Lung microvascular endothelial cell (primary cell): ENCODE measurements at regions not wholly inside any gene's neighbourhood (a gene's known extent, or its start where the extent isn't known, plus 50 kb on each side); places are given as distances from the start of the nearest gene placed in this dataset.

Source experiments
- DNase-seq, 2 donors: peaks; one replicate each; pipeline versions ENCODE4 v3.0.0 to v3.0.0-alpha.2; 2010; ENCODE audit warnings: low read depth in 2 of 2

DNA sequence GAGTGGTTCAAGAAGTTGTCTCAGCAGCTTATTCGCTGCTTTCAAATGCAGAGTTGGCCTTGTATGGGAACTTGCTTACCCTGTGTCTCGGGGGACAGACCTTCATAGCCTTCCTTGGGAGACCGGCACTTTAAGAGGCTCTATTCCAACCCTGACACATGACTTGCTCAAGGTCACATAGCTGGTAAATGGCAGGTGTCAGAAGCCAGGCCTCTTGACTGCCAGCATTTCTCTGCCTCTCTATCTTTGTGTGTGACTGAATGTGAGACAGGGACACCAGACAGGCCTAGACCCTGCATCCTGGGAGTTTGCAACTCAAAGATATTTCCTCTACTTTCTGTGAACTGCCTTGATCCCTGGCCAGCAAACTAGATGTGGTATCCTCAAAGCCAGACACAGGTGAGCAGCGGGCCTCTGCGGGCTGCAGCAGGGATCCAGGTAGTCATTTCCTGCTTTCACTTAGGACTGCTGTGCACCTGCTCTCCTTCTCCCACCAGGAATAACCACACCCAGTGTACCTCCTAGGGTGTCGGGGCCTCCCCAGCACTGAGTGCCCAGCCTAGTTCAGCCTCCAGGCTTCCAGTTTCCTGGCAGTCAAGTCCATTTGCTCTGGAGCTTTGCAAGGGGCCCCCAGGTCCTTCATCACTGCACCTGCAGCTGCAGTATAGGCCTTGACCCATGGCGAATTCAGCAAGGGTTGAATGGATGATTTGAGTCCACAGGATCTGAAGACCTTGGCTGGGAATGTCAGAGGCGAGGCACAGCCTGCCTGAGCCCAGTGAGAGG, 116.6 kb upstream of the TNRC6C start:
- DNase-seq = no peak

DNA sequence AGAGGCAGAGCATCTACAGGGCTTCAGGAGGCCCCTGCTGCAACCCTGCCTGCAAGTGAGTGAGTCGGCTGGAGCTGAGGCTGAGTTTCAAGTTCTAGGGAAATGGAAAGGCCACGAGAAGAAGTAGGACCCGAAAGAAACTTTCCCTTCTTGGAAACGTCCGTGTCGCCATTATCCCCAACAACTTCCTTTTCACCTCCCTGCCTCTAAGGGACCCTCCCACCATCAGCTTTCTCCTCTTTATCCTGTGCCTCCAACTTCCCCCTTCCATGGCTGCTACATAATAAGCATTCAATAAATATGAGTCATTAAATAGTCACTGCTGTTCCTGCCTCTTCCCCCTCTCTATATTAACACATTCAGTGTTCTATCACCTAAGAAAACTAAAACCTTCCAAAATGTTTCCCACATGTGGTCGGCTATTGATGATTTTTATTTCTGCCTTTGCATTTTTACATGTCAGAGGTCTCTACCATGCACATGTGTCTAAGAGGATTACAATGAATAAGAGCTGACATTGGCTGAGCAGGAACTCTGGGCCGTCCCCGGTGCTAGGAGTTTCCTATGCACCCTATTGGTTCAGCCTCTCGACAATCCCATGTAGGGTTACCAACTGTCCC, 115.9 kb upstream of the TNRC6C start:
- DNase-seq = peak in 1 of 2 donors; percentile 37

DNA sequence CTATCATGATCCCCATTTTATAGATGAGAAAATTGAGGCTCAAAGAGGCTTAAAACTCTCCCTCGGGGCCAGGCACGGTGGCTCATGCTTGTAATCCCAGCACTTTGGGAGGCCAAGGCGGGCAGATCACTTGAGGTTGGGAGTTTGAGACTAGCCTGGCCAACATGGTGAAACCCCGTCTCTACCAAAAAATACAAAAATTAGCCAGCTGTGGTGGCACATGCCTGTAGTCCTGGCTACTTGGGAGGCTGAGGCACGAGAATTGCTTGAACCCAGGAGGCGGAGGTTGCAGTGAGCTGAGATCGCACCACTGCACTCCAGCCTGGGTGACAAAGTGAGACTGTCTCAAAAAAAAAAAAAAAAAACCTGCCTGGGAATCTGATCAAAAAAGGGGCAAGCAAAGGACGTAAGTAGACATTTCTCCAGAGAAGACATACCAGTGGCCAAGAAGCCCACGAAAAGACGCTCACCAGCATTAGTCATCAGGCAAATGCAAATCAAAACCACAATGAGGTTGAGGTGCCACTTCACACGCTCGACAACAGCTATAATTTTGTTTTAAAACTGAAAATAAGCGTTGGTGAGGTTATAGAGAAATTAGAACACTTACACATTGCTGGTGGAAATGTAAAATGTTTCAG, 115.1 kb upstream of the TNRC6C start:
- peak in 1 of 2 donors; percentile 49 for DNase-seq

DNA sequence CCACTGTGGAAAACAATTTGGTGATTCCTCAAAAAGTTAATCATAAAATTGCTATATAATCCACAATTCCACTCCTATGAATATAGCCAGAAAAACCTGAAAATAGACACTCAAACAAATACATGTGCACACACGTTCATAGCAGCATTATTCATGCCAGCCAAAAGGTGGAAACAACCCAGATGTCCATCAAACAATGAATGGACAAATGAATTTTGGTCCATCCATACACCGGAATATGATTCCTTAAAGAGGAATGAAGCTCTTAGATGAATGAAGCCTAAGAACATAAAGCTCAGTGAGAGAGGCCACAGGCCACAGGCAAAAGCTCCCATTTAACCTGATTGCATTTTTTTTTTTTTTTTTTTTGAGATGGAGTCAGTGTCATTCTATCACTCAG, 114.6 kb upstream of the TNRC6C start:
- DNase-seq = no peak

DNA sequence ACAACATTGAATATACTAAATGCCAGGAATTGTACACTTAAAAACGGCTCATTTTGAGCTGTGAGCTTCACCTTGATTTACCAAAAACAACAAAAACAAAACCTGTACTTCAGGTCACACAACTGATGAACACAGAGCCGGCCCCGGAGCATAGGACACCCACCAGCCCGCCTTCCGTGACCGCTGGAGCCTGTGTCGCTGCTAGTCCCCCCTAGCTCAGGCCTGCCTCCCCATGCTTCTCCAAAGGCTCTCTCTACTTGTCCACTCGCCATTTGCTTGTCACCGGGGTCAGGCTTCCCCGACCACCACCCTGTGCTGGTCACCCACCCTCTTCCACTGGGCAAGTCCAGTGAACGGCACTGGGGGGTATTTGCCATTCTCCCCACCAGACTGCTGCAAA, 113.8 kb upstream of the TNRC6C start:
- DNase-seq = no peak

DNA sequence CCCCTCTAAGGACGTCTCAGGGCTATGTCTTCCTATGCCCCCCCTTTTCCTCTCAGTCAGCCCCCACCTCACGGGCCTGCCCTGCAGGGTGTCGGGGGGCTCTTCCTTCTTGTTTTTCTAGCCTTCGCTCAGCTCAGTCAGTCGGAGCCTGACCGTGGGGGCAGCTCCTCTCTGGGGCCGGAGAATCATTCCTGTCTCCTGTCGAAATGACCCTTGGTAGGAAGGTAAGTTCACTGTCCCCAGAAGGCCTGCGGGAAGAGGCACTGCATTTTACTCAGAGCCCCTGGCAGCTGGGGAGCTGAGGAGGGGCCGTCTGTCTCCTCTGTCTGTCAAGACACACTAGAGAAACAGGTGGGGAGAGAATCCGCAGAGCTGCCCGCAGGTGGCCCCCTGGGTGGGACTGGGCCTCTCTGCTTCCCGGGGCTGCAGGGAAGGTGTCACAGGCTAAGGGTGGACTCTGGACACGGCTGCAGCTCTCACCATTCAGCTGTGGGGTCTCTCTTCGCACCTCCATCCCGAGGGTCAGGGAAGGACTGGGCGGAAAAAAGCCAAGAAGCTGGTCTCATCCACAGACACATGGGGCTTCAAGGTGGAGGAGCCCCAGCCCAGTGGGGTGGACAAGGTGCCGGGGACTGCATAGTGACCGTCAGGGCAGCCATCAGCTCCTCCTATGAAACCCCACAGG, 112.8 kb upstream of the TNRC6C start:
- DNase-seq = no peak

DNA sequence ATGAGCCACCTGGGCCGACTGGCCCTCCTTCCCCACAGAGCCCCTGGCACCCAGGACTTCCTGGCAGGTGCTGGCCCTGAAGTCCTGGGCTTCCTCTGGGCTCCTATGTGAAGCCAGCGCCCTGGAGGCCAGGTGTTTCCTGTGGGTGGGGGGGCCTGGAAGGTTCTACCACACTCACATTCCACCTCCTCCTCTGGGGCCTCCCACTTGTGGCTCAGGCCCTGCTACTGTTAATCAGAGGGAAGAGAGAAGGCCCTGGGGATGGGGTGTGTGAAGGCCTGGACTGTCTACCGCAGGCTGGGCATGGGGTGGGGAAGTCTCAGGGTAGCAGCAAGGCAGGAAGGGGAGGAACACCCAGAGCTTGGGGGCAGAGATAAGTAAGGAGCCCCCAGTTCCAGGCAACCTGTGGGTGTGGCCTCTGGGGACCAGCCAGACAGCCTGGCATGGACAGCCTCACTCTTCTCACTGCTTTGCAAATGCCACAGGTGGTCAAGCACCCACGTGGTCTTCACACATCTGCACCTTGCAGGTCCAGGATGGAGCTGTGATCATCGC, 111.9 kb upstream of the TNRC6C start:
- DNase-seq = no peak

DNA sequence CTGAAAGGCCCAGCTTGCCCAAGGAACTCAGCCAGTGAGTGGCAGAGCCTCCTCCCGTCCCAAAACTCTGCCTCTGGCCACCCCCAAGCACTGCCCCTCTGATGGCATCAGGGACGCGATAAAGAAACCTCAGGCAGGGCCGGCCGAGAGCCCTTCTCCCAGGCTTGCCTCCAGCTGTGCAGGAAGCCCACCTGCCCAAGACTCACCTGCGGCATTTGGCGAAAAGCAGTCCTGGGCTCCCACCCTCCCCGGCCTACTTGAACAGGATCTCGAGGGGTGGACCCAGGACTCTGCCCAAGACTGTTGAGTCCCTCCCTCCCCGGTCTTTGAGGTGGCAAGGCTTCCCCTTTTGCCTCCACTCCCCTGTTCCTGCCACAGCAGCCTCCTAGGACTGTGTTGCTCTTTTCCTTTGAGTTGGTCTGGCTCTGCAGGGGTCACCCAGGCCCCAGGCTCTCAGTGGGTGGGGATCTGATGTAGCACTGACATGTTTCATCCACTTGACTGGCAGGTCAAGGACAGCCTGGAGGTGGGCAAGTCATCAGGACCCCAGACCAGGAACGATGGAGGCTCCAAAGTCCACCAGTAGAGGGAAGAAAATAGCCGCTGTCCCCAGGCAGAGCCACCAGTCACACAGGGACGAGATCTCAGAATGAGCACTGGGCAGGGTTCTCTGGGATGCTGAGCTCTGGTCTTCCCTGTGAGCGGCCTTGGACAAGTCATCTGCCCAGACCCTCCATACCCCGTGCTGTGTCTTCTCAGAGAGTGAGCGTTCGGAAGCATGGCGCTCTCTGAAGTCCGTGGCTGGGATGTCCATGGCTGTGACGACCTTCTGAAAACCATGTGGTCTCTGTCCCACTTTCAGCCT, 111.0 kb upstream of the TNRC6C start:
- no peak for DNase-seq

DNA sequence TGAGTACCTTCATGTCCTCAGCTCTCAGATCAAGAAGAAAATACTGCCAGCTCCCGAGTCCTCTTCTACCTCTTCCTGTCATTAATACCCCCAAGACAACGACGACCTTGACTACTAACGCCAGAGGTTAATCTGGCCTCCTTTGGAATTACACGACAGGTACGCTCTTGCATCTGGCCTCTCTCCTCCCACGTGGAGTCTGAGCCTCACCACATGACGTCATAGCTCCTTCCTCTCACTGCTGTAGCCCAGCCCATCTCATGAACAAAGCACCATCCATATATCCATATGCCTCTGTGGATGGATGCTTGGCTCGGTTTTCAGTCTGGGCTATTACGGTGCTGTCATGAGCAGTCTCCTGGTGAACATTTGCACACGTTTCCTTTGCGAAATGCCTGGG, 110.2 kb upstream of the TNRC6C start:
- DNase-seq = no peak

DNA sequence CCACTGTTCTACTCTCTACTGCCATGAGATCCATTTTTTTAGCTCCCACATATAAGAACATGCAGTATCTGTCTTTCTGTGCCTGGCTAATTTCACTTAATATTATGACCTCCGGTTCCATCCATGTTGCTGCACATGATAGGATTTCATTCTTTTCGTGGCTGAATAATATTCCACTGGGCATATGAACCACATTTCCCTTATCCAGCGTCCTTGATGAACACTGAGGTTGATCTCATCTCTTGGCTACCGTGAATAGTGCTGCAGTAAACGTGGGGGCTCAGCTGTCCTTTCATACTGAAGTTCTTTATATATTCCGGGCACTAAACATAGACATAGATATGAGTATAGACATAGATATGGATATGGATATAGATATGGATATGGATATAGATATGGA, 109.3 kb upstream of the TNRC6C start:
- no peak for DNase-seq

DNA sequence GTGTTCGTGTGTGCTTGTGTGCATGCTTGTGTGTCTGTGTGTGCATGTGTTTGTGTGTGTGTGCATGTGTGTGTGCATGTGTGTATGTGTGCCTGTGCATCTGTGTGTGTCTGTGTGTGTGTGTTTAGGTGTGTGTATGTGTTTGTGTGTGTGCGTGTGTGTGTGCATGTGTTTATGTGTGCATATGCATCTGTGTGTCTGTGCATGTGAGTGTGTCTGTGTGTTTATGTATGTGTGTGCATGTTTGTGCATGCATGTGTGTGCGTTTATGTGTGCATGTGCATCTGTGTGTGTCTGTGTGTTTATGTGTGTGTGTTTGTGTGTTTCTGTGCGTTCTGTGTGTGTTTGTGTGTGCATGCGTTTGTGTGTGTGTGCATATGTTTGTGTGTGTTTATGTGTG, 106.6 kb upstream of the TNRC6C start:
- no peak for DNase-seq

DNA sequence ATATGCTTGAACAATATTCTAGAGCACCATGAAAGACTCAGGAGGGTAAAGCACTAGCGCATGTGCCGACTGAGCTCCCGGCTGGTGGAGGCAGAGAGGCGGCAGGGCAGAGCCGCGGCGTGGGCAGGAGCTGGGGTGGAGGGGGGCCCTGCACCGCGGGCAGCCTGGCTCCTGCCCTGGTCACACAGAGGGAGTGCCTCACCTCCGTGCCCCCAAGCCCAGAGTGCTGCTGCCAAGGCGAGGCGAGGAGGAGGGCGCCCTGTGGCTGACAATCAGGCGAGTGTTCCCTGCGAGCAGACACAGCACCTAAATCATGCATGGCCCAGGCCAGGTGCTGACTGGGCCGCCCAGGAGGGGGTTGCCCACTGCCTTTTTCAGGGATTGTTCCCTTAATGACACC, 105.8 kb upstream of the TNRC6C start:
- no peak for DNase-seq

DNA sequence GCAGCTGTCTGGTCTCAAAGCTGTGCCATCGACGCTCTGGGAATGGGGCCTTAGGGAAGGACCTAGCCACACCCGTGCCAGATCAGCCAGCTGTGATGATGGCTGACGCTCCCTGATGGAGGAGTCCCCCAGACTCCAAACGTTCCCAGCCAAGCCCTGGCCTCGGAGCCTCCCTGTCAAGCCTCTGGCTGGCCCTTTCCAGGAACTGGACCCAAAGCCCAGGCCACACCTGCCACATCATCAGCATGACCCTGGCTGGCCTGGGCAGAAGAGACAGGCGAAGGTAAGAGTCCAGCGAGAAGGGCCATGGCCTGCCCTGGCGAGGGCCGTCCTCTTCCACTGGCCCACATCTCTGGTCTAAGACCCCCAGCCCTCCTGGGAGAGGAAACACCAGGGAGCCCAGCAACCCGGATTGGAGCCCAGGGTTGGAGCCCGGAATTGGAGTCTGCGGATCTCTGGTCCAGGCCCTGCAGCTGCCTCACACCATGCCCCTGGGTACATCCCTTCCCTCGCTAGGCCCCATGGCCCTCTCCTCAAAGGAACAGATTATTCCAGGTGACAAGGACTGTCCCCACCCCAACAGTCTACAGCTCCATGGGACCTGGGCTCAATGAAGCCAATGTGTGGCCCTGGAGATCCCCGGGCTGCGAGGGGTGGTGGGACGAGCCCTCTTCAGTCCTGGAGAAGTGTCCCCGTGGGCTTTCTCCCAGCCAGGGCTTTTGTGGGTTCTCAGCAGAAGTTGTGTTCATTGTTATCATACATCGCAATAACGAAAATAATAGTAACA, 105.1 kb upstream of the TNRC6C start:
- DNase-seq = no peak

DNA sequence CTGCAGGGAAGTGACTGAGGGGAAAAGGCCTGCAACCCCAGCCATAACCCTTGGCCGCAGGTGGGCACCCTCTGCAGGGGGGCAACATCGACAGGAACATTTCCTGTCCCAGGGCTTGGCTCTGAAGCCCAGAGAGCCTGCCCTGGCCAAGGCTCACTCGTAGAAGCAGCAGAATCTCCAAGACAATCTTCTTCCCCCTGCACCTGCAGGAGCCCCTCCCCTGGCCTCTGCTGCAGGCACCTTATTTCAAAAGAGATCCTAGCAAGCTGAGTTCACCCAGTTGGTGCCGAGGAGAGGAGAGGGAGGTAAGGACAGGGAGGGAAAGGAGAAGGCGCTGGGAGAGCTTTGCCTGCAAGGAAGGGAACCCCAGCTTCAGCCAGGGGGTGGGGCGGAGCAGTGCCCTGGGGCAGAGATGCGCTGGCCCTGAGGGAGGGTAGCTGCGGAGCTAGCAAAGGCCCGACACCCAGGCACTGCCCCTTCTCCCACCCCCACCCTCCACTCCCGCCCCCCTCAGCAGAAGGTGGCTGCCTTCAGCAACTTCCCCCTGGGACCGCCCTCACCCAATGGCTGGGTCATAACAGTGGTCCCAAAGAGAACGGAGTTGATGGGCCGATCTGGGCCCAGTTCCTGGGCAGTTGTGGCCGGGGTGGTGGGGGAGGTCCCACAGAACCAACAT, 104.3 kb upstream of the TNRC6C start:
- no peak for DNase-seq

DNA sequence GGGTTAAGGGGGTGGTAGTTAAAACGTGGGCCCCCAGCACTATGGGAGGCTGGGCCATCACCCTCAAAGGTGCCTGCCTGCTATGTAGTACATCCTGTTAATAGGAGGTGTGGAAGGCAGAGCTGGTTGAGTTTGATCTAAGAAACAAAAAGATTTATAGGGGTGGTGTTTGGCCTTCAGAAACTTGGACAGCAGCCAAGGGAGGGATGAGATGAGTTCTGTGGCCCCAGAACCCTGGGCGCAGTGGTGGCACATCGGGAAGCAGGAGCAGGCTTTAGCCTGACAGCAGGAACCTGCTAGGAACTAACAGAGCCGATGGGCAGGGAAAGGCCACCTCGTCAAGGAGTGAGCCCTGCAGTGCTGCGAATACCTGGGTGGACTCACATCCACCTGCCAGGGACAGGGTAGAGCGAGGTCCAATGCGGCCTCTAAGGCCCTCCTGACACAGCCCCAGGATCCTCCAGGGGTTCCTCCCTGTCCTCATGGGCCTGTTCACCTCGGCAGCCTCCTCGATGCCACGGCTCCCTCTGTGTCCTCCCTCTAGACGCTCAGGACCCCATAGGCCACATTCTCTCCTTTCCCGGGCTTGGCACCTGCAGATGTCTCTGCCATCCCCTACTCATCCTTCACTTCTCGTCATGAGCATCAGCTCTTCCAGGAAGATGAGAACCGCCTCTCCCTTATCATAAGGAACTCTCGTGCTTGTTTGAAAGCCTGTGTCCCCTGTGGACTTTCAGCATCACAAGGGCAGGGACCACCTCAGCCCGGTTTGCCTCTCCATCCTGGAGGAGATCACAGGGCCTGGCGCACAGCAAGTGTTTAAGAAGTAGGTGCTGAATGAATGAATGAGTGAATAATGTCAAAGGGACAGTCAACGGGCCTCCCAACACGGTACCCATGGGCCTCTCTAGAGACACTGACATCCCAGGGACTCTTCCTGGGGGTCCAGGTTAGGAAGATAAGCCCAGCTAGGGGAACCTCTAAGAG, 103.5 kb upstream of the TNRC6C start:
- no peak for DNase-seq

DNA sequence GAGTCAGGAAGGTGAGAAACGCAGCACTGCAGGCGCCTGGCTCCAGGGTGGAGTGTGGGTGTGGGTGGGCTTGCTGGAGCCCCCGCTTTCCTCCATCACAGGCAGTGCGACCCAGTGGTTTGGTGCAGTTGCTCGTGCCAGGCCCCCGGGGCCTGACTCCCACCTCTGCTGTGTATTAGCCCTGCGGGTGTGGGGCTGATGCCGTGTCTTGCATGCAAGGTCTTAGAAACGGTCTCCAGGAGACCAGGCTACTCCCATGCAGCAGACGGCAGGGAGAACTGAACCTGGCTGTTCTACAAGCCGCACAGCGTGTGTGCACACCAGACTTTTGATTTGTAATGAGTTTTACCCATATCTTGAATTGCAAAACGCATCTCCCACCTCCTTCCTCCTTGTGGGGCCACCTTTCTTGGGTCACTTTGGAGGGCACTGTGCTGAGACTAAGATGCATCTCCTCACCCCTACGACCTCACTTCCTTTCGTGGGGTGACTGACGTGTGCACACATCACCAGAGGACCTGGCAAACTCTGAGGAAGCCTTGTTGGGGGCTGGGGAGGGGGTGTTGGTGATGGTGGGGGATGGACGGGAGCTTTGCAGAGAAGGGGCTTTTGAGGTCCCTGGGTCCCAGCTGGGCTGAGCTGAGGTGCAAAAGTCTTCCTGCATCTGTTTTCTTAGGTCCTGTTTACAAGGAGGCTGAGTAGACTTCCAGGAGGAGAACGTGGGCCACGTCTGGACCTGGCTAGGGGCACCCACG, 101.8 kb upstream of the TNRC6C start:
- no peak for DNase-seq

DNA sequence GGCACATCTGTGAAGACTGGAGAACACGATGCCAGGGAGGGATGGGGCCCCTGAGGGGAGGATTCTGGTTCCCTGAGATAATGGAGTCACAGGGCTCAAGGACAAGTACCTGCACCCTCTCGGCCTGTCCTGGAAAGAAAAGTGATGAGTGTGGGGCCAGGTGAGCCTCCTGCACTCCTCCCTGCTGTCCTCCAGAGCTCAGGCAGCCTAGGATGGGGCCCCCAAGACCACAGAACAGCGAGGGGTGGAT, 101.3 kb upstream of the TNRC6C start:
- DNase-seq = no peak

DNA sequence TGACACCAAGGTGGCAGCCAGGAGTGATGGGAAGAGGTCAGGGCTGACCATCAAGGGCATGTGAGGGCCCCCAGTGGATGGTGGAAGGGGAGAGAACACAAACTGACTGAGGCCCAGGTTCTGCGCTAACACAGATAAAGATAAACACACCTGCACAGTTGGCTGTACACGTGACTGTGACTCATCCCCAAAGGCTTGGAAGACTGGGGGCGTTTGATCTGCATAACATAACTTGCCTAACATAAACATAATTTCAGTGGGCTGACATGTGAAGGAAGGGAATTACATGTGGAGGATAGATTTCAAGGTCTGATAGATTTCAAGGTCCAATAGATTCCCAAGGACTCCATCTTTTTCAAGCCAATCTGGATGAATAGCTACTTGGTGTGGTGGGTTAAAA, 100.9 kb upstream of the TNRC6C start:
- no peak for DNase-seq
